ENCODE measurements at regions not wholly inside any gene's neighbourhood (a gene's known extent, or its start where the extent isn't known, plus 50 kb on each side); places are given as distances from the start of the nearest gene placed in this dataset.
"Not testable (repeated sequence)": the region's sequence is repeated elsewhere in the genome, so short reads cannot be mapped to it uniquely, and the experiment has no call there.

DNA sequence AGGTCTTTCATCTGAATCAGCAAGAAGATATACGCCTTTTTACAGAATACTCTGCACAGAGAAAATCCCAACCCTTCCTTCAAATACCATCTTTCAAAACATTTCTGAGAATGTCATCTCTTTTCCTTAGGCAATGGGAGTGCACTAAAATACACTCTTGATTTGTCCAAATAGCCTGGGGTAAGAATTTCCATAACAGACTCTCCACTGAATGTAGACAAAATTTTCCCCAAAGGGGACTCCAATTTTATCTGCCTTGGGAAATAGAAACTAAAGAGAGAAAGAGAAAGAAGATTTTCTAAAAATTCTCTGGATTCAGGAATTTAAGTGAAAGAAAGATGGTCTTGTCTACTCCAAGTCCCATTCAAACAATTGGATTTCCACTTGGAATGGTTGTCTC is 394.5 kb upstream of the CHAC2 start:
- no peak for DNase-seq (ENCODE audit: low read depth, low spot score)

- DNase-seq (ENCODE audit: low read depth, low spot score): no peak
Measured at GRCh38 chr2:53366543-53366942, 401.1 kb upstream of the CHAC2 start.

- no peak for DNase-seq (ENCODE audit: low read depth, low spot score)
Measured at GRCh38 chr2:53362934-53363333, 404.7 kb upstream of the CHAC2 start.

- no peak for DNase-seq (ENCODE audit: low read depth, low spot score)
Measured at GRCh38 chr2:53356291-53356905, 411.2 kb upstream of the CHAC2 start.

- no peak for DNase-seq (ENCODE audit: low read depth, low spot score)
Measured at GRCh38 chr2:53353135-53354114, 414.2 kb upstream of the CHAC2 start.

- DNase-seq (ENCODE audit: low read depth, low spot score): no peak
Measured at GRCh38 chr2:53347269-53347668, 420.3 kb upstream of the CHAC2 start.

DNA sequence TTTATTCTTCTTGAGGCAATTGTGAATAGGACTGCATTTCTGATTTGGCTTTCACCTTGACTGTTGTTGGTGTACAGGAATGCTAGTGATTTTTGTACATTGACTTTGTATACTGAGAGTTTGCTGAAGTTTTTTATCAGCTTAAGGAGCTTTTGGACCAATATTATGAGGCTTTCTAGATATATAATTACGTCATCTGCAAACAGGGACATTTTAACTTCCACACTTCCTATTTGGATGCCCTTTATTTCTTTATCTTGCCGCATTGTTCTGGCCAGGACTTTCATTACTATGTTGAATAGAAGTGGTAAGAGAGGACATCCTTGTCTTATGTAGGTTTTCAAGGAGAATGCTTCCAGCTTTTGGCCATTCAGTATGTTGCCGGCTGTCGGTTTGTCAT is 425.4 kb upstream of the CHAC2 start:
- no peak for DNase-seq (ENCODE audit: low read depth, low spot score)

- DNase-seq (ENCODE audit: low read depth, low spot score): no peak
Measured at GRCh38 chr2:53334610-53335009, 433.0 kb upstream of the CHAC2 start.

- no peak for DNase-seq (ENCODE audit: low read depth, low spot score)
Measured at GRCh38 chr2:53331667-53332066, 435.9 kb upstream of the CHAC2 start.

DNA sequence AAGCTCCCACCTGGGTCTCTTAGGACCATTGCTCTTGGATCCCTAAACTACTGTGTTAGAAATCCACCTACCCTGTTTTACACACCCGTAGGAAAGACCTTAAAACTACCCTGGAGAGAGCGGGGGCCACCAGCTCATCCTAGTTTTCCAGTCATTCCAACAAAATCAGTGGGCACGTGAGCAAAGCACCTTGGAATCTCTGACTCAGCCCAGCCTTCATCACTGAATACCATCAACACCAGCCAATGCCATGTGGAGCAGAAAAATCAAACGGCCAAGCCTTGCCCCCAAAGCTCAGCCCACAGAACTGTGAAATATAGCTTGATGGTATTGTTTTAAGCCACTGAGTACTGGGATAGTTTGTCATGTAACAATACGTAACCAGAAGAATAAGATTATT is 449.7 kb upstream of the CHAC2 start:
- no peak for DNase-seq (ENCODE audit: low read depth, low spot score)

- no peak for DNase-seq (ENCODE audit: low read depth, low spot score)
Measured at GRCh38 chr2:53315149-53315548, 452.5 kb upstream of the CHAC2 start.

DNA sequence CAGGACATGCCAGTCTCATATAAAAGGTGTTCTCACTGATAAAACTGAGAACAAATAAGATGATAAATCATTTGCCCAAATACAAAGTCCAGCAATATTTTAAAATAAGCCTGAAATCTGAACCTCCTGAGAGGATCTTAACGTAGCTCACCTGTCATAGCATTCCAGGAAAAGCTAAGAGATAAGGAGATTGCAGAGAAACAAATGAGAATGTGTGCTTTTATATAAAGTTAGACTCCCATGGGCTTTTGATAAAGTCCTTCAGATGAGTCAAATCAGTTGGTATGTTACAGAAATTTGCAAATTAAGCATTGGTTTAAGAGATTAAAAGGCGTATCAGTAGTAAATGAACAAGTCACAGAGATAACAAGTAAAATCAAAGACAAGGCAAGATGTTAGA is 452.9 kb upstream of the CHAC2 start:
- no peak for DNase-seq (ENCODE audit: low read depth, low spot score)

GRCh38 chr2:53313644-53314043 is 454.0 kb upstream of the CHAC2 start:
- not testable (repeated sequence) for DNase-seq (ENCODE audit: low read depth, low spot score)

- DNase-seq (ENCODE audit: low read depth, low spot score): no peak
Measured at GRCh38 chr2:53312721-53313120, 454.9 kb upstream of the CHAC2 start.

DNA sequence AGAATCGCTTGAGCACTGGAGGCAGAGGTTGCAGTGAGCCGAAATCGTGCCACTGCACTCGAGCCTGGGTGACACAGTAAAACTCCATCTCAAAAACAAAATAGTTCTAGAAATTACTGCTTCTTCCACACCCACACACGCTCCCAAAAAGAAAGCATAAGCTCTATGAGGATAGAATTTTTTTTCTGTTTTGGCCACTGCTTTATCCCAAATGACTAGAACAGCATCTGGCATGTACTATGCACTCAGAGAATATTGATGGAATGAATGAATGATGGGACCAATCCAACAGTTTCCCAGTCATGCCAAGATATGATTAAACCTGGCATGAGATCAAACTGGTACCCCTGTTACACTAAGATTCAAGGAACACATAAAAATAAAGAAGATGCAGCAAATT is 455.4 kb upstream of the CHAC2 start:
- DNase-seq (ENCODE audit: low read depth, low spot score): no peak

GRCh38 chr2:53303012-53303578 is 464.5 kb upstream of the CHAC2 start:
- DNase-seq (ENCODE audit: low read depth, low spot score): no peak

- DNase-seq (ENCODE audit: low read depth, low spot score): no peak
Measured at GRCh38 chr2:53302455-53302854, 465.1 kb upstream of the CHAC2 start.

DNA sequence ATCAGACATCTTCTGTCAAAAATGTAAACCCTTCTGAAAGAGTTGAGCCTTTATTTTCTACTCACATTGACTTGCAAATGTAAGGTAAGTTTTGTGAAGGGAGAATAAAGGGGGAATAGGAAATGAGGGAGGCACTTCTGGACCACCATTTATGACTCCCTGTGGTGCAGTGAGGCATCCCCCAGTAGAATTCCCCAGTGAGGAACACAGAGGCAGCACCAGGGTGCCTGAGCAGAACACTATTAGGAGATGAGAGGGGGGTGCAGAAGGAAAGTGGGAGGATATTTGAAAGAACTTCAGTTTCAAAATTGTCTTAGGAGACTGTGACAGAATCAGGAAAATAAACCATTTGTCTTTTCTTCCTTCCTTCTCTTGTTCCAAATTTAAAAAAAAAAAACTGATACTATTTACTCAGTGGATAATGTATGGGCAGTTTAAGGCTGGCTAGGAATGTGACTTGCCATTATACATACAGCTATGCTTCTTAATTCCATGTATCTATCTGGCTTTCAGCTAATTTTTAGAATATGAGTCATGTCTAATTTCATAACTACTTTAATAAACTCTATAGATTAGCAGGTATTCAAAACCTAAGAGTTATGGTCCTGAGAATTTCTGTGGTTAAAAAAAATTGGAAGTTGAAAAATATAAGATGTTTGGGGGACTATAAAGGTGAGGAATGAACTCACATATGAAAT is 478.1 kb upstream of the CHAC2 start:
- DNase-seq (ENCODE audit: low read depth, low spot score): no peak

- no peak for DNase-seq (ENCODE audit: low read depth, low spot score)
Measured at GRCh38 chr2:53286345-53286744, 481.3 kb upstream of the CHAC2 start.

DNA sequence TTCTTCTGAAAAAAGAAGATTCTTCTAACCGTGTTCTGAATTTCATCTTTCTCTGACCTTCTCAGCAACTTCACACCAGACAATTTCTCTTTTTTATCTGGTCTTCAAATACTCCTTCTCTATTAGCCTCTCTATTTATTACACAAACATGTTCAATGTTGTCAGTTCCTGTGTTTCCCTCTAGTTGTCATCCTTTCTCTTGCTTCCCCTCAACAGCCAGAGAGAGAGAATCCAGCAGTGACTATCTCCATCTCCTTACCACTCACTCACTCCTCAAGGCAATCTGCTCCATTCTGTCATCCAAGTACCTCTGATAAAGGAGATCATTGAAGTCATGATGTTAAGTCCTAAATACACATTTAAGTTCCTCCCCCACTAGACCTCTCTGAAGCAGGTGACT is 491.9 kb upstream of the CHAC2 start:
- no peak for DNase-seq (ENCODE audit: low read depth, low spot score)

- no peak for DNase-seq (ENCODE audit: low read depth, low spot score)
Measured at GRCh38 chr2:53268626-53269025, 499.0 kb upstream of the CHAC2 start.

- DNase-seq (ENCODE audit: low read depth, low spot score): no peak
Measured at GRCh38 chr2:53268086-53268485, 499.5 kb upstream of the CHAC2 start.

Measured in pulmonary artery endothelial cell (primary cell).